SJCRH30 (cell line): ENCODE measurements at regions not wholly inside any gene's neighbourhood (a gene's known extent, or its start where the extent isn't known, plus 50 kb on each side); places are given as distances from the start of the nearest gene placed in this dataset.

ENCODE experiments used
- DNase-seq, 2 experiments: peaks; one replicate each; pipeline ENCODE4 v3.0.0-alpha.2; 2015 to 2020
- H3K27ac ChIP-seq: fragments of 250-450 bp; sonication (Bioruptor Pico); 2 replicates; pipeline ENCODE4 v1.5.1; 2020; ENCODE audit warnings: mild to moderate bottlenecking, moderate library complexity
- H3K27me3 ChIP-seq: fragments of 250-450 bp; sonication (Bioruptor Pico); 2 replicates; pipeline ENCODE4 v1.5.1; 2020; ENCODE audit warnings: mild to moderate bottlenecking, moderate library complexity
- H3K36me3 ChIP-seq: fragments of 250-450 bp; sonication (Bioruptor Pico); 2 replicates; pipeline ENCODE4 v1.5.1; 2020; ENCODE audit warnings: mild to moderate bottlenecking, moderate library complexity
- H3K4me1 ChIP-seq: fragments of 250-450 bp; sonication (Bioruptor Pico); 2 replicates; pipeline ENCODE4 v1.5.1; 2020; ENCODE audit warnings: mild to moderate bottlenecking, moderate library complexity
- H3K4me3 ChIP-seq: fragments of 250-450 bp; sonication (Bioruptor Pico); 2 replicates; pipeline ENCODE4 v1.5.1; 2020; ENCODE audit warnings: mild to moderate bottlenecking, moderate library complexity
- H3K9me3 ChIP-seq: fragments of 250-450 bp; sonication (Bioruptor Pico); replicated peaks from 2 replicates; pipeline ENCODE4 v1.5.1; 2020; ENCODE audit warnings: mild to moderate bottlenecking, moderate library complexity

DNA sequence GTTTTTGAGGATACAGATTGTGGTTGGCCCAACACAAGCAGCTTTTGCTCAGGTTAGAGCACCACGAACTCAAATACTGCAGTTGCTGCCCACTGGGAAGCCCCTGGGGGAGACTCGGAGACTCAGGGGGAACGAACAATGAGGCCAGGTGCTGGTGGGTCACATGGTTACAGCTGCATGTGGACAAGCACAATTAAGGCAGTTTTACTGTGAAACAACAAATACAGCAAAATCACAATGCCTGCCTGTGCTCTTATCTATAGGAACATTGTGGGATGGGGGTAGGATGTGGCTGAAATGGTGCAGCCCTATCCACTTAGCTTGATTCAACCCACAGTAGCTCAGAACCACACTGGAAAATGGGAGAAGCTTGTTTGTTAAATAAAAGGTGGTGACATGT, 119.7 kb upstream of the SPATA13 start:
- Histone ChIP-seq H3K36me3 (no peaks in the 10 kb centered on the region), H3K27me3 (no peaks in the 10 kb centered on the region), H3K4me3 (no peak overlapping the region), H3K27ac (no peak overlapping the region), H3K4me1 (peaks cover 34% of the 10 kb centered on the region), H3K9me3 (no peaks in the 10 kb centered on the region)
- DNase-seq: peak; percentile 35 to 59

DNA sequence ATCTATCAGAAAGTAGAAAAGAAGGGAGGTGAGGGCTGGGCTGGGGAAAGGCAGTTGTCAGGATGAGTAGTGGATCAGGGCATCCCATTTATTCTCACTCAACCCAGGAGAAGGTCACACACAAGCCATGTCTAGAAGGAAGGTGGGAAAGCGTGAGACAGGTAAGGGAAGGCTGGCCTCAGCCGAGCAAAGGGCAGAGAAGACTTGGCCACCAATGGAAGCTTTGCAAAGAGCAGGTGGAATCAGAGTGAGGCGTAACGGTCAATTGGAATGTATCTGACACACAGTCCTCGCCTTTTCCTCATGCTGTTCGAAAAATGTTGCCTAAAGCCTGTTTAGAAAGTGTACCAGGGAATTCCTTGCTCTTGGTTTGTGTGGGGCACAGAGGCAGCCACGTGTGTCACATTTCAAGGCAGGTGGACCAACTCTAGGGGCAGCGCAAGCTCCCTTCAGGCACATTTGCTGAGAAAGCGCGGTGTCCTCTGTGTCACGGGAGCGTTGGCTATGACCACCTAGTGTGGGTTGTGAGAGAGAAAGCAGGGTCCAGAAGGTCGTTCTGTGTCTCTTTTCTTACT, 118.8 kb upstream of the SPATA13 start:
- Histone ChIP-seq H3K4me1 (peaks cover 30% of the 10 kb centered on the region), H3K4me3 (no peak overlapping the region), H3K9me3 (0 out of 2 replicates have a peak, but pooled peaks cover 5% of the 10 kb centered on the region), H3K27me3 (no peaks in the 10 kb centered on the region), H3K27ac (no peak overlapping the region), H3K36me3 (no peaks in the 10 kb centered on the region)
- no peak for DNase-seq

DNA sequence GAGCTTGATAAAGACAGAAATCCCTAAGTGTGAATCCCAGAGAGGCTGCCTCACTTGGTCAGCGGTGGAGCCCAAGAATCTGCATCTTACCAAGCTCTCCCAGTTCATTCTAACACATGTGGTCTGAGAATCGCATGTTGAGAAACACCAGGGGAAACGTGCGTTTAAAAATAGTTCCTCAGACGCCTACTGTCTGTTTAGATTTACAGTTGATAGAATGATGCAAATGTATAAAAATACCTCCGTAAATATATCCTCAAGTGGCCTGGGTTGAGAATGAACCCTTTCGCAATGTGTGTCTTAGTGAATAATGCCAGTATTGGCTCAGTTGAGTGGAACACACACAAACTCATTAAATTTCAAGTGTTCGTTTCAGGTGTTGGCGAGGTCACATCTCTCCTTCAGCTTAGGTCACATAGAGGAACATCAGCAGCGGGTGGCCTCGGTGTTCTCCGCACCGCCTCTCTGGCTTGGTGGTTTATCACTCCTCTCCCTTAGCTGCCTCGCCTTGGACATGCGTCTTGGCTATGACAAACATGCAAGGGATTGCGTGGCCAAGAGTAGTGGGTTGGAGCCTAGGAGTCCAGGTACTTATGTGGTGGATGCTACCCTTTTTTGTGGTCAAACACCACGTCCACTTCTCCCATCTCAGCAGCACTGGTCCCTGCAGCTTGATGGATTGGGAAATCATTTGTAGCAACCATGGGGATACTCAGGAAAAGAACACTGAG, 117.6 kb upstream of the SPATA13 start:
- H3K27ac ChIP-seq: no peak overlapping the region
- peaks cover 27% of the 10 kb centered on the region for H3K4me1 ChIP-seq
- H3K4me3 ChIP-seq: no peak overlapping the region
- no peaks in the 10 kb centered on the region for H3K27me3 ChIP-seq
- H3K36me3 ChIP-seq: no peaks in the 10 kb centered on the region
- DNase-seq: no peak
- 0 out of 2 replicates have a peak, but pooled peaks cover 6% of the 10 kb centered on the region for H3K9me3 ChIP-seq

DNA sequence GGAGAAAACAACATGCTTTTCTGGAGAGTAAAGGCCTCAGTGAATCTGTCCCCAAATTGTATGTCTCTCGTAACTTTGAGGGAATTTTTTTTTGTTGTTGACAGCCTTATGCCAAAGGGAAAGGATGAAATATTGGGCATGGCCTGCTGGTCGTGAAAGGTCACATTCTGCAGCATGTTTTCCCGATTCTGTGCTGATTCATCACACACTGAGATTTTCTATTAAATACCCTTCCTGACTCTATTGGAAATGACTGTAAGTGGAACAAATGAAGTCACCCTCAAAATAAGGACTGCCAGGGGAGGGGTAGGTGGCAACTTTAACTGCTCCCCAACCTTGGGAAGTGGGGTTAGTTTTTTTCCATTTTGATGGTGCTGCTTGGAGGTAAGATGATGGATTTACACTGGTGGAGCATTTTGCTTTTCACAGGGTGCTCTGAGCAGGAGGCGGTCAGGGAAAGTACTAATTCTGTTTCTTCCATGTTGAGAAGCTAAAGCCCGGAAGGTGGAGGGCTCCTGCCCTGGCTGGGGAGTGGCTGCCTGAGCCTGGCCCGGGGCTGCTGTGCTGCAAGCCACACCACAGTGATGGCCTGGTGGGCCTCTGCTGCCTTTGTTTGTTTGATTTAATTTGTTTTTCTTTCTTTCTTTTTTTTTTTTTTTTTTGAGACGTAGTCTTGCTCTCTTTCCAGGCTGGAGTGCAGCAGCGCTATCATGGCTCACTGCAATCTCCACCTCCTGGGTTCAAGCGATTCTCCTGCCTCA, 116.8 kb upstream of the SPATA13 start:
- Histone ChIP-seq H3K4me3 (no peak overlapping the region), H3K9me3 (0 out of 2 replicates have a peak, but pooled peaks cover 6% of the 10 kb centered on the region), H3K36me3 (no peaks in the 10 kb centered on the region), H3K27me3 (no peaks in the 10 kb centered on the region), H3K4me1 (peaks cover 22% of the 10 kb centered on the region), H3K27ac (no peak overlapping the region)
- DNase-seq: no peak

DNA sequence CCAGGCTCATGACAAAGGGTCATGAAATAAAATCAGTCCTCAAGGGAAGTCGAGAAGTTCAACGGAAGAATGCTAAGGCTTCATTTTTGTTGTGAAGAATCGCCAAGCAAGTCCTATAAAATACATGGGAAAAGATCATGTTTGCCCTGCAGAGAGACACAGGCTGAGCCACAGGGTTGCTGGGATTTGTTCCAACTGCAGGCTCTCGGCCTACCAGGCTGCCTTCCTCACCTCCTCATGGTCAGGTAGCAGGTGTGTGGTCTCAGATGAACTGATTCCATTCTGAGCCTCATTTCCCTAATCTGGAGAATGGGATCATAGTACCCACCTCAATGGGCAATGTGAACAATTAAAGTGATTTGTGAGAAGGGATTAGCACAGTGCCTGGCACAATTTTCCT, 114.9 kb upstream of the SPATA13 start:
- Histone ChIP-seq H3K4me3 (no peak overlapping the region), H3K27me3 (no peaks in the 10 kb centered on the region), H3K4me1 (peaks cover 12% of the 10 kb centered on the region), H3K36me3 (no peaks in the 10 kb centered on the region), H3K27ac (no peak overlapping the region), H3K9me3 (0 out of 2 replicates have a peak, but pooled peaks cover 6% of the 10 kb centered on the region)
- DNase-seq: no peak

DNA sequence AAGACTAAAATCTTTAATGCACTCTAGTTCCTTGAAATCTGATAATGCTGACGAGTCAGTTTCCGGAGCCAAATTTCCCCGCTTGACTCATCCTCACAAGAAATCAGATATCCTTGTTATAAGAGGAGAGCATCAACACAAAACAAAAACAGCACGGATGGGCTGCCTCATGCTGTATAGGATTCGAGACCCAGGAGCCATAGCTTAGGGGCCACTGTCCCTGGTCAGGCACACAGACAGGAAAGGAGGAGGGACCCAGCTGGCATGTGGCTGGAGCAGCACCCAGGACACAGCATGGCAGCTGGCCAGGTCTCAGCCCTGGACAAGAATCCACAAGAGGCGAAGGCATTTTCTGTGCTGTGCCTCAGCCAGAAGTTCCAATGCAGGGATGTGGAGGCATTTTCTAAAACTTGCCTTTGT, 110.2 kb upstream of the SPATA13 start:
- Histone ChIP-seq H3K27me3 (no peaks in the 10 kb centered on the region), H3K27ac (no peak overlapping the region), H3K4me1 (peaks cover 25% of the 10 kb centered on the region), H3K9me3 (0 out of 2 replicates have a peak, but pooled peaks cover 6% of the 10 kb centered on the region), H3K4me3 (no peak overlapping the region), H3K36me3 (no peaks in the 10 kb centered on the region)
- DNase-seq: peak; percentile 63 to 70

DNA sequence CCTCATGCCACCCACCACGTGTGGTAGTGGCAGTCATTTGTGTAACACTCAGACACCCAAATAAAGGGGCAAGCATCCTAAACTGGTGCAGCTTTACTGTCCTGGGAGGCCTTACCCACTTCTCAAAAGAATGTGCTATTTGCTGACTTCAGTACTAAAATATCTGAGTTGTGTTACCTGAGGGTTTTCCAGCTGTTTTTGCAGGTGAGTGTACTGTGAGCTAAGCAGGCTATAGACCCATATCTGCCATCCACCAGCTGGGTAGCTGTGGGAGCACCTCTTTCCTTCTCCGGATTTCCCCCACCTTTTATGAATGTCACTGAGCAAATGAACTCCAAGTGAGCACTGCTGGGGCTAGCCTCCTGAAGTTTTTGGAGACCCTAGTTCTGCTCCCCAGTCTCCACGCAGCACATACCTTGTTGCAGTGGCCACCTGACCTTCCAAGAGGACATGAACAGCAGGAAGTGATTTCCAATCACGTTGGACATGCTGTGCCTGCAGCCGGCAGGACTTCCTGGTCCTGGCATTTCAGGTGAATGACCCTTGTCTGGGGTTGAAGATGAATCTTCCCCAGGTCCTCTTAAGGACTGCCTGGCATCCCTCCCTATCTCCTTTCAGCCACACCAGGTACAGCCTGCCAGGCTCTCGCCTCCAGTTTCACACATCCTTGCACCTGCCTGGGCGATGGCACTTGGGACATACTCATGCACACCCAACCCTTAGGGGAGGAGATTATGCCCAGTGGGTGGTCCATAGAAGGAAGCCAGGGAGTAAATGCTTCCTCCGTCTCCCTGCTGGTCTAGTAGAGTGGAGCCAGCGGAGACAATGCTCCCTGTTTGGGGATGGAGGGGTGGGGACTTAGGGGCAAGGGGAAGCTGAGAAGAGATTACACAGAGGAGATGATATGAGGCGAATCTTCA, 109.5 kb upstream of the SPATA13 start:
- H3K9me3 ChIP-seq: 0 out of 2 replicates have a peak, but pooled peaks cover 6% of the 10 kb centered on the region

DNA sequence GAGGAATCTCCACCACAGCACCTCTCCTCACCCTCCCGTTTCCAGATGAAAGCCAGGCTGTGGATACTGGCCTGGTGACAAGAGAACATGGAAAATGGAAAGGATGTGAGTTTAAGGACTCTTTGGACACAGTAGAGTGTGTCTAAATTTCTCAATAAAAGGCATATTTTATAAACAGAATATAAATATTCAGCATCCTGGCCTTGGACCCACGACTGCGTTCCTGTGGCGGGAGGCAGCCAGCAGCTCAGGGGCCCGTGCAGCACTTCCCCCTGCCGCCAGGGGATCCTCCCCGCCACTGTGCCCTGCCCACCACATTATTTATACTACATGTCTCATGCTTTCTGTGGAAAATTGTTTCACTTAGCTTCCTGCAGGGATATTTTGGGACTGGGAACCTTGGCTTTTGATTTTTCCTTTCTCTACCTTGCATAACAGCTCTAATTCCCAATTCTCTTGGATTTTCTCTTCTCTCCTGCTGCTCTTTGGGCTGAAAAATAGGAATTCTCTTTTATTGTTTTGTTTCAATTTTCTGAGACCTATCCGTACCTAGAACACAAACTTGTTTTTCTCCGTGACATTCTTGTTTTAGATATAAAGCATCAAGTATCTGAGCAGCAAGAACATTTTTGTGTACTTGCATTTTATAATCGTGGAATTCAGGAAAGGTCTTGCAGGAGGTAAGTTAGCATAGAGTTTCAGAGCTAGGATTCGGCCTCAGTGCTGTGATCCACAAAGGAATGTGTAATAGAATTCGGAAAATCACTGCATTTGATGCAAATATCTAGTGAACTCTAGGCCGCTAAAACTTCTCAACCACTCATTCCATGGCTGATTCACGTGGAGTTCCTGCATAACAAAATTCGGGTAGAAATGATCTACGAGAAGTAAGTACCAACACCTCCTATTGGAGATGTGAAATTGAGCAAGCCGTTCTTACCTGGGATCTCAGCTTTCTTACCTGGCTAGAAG, 107.7 kb upstream of the SPATA13 start:
- peaks cover 25% of the 10 kb centered on the region for H3K4me1 ChIP-seq
- peak overlapping the region; percentile 46 for H3K4me3 ChIP-seq
- peak; percentile 39 to 58 for DNase-seq
- H3K27me3 ChIP-seq: no peaks in the 10 kb centered on the region
- H3K36me3 ChIP-seq: no peaks in the 10 kb centered on the region
- peak overlapping the region; percentile 19; the same call in 1 of the 2 replicates for H3K27ac ChIP-seq
- H3K9me3 ChIP-seq: no peaks in the 10 kb centered on the region

More for the DNA sequence above, 109.5 kb upstream of the SPATA13 start:
- Histone ChIP-seq H3K4me1 (peaks cover 25% of the 10 kb centered on the region), H3K27me3 (no peaks in the 10 kb centered on the region), H3K36me3 (no peaks in the 10 kb centered on the region), H3K4me3 (no peak overlapping the region), H3K27ac (no peak overlapping the region)
- DNase-seq: peak; percentile 31 to 56

DNA sequence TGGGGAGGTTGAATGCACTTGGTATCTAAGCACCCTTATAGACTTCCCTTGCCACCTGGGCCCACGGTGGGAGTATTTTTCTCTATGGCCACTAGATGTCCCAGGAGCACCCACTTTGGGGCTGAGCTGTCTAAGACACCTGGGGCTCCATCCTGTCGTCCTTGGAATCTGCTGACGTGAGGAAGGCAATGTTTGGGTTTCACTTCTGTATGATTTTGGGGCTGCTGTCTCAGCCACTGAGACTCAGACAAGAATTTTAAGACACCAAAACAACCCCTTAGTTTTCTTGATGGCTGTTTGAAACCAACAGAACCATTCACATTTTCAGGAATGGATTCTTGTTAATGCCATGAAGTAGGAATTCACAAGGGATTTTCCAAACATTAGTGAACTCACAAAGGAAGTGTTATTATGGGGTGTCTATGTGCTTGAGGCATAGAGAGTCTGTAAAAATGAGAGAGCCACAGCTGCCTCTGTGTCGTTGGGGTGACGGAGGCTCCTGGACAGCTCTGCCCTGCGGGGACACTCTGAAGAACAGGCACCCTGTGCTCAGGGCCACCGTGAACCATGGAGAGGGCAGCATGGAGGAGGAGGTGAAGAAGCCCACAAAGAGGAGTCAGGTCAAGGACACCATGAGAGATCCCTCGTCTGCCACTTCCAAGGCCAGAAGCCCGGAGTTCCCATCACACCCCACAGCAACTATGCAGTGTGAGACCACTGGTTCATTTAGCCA, 106.8 kb upstream of the SPATA13 start:
- Histone ChIP-seq H3K9me3 (no peaks in the 10 kb centered on the region), H3K4me1 (peaks cover 25% of the 10 kb centered on the region), H3K27ac (no peak overlapping the region), H3K36me3 (no peaks in the 10 kb centered on the region), H3K27me3 (no peaks in the 10 kb centered on the region), H3K4me3 (peak overlapping the region; percentile 46; the same call in 1 of the 2 replicates)
- peak; percentile 74 to 87 for DNase-seq

DNA sequence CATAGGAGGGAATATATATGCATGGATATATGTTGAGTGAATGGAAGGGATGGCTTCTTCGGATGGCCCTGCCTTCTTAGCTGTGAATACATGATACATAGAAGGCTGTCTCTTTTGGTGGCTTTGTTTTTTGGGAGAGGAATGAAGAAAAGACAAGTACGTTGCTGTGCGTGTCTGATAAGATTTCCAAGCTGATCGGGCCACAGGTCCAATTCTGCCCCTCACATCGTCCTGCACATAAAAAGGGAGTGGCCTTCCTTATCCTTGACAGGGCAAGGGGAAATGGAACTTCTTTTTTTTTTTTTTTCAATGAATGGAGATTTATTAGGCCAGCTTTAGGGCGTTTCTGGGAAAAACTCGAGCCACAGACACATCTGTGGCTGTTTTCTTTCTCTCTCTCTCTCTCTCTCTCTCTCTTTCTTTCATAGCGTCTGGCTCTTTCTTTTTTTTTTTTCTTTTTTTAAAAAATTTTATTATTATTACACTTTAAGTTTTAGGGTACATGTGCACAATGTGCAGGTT, 103.8 kb upstream of the SPATA13 start:
- H3K36me3 ChIP-seq: no peaks in the 10 kb centered on the region
- no peak overlapping the region for H3K4me3 ChIP-seq
- no peaks in the 10 kb centered on the region for H3K9me3 ChIP-seq
- no peak overlapping the region for H3K27ac ChIP-seq
- peaks cover 9% of the 10 kb centered on the region for H3K4me1 ChIP-seq
- DNase-seq: no peak
- no peaks in the 10 kb centered on the region for H3K27me3 ChIP-seq

DNA sequence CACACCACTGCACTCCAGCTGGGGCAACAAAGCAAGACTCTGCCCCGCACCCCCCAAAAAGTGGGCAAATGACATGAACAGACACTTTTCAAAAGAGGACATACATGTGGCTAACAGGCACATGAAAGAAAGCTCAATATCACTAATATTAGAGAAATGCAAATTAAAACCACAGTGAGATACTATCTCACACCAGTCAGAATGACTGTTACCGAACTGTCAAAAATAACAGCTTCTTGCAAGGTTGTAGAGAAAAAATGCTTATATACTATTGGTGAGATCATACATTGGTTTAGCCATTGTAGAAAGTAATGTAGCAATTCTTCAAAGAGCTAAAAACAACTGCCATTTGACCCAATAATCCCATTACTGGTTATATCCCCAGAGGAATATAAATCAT, 99.5 kb upstream of the SPATA13 start:
- H3K9me3 ChIP-seq: no peaks in the 10 kb centered on the region

DNA sequence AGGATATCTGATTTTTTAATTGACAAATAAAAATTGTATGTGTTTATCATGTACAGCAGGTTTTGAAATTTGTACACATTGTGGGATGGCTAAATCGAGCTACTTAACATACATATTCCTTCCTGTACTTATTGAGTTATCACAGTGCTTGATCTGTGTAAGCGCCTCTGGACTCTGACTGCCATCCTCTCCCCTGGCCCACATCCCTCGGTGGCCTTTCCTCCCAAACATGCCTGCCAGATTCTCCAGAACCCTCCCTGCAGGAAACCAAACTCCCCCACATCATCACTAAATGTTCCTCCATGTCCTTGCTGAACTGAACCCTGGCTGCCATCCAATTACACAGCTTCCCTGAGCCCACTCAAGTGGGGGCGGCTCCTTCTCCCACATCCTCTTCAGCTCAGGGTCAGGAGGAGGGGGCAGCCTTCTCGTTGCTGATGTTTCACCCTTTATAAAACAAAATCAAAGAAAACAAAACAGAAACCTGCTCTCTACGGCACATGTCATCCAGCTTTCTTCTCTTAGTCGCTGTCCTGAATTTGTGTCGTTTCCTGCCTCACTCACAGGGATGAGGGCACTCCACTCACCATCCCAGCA, 97.1 kb upstream of the SPATA13 start:
- peak in 1 of 2 experiments; percentile 26 for DNase-seq
- Histone ChIP-seq H3K4me3 (no peak overlapping the region), H3K27ac (no peak overlapping the region), H3K27me3 (no peaks in the 10 kb centered on the region), H3K4me1 (no peaks in the 10 kb centered on the region), H3K9me3 (no peaks in the 10 kb centered on the region), H3K36me3 (no peaks in the 10 kb centered on the region)

More for the DNA sequence above, 99.5 kb upstream of the SPATA13 start:
- Histone ChIP-seq H3K4me3 (no peak overlapping the region), H3K27me3 (no peaks in the 10 kb centered on the region), H3K27ac (no peak overlapping the region), H3K4me1 (no peaks in the 10 kb centered on the region), H3K36me3 (no peaks in the 10 kb centered on the region)
- no peak for DNase-seq
